GM21381 (cell line): ENCODE measurements at regions not wholly inside any gene's neighbourhood (a gene's known extent, or its start where the extent isn't known, plus 50 kb on each side); places are given as distances from the start of the nearest gene placed in this dataset.
"Not testable (repeated sequence)": the region's sequence is repeated elsewhere in the genome, so short reads cannot be mapped to it uniquely, and the experiment has no call there.

Experiments
- ATAC-seq: cut with Tn5 transposase; IDR thresholded peaks from one replicate; pipeline ENCODE4 v1.9.1; 2021; ENCODE audit warnings: mild to moderate bottlenecking, moderate library complexity; ENCODE audit not compliant: unreplicated experiment

GRCh38 chrX:42020225-42020624 is 96.9 kb upstream of the CASK start:
- ATAC-seq, result no peak

DNA sequence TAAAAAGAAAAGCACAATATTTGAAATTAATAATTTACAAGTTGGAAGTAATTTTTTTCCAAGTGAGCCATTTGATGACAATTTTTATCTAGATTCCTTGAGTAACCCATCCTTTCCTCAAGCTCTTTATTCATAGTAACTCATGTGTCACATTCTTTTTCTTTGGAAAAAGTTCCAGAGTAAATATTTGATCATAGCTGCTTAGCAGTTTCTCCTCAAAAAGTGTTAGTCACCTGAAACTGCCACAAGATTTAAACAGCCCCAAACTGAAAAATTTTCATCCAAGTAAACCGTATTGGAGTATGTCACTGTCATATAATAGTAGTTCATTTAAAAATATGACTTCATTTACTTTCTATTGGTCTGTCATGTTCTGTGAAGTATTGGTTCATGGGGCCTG is 94.6 kb upstream of the CASK start:
- ATAC-seq, result no peak

- ATAC-seq, result no peak
Measured at GRCh38 chrX:42000836-42001235, 77.5 kb upstream of the CASK start.

GRCh38 chrX:41984628-41985027 is 61.3 kb upstream of the CASK start:
- ATAC-seq, result no peak

GRCh38 chrX:41982953-41983352 is 59.6 kb upstream of the CASK start:
- no peak for ATAC-seq

DNA sequence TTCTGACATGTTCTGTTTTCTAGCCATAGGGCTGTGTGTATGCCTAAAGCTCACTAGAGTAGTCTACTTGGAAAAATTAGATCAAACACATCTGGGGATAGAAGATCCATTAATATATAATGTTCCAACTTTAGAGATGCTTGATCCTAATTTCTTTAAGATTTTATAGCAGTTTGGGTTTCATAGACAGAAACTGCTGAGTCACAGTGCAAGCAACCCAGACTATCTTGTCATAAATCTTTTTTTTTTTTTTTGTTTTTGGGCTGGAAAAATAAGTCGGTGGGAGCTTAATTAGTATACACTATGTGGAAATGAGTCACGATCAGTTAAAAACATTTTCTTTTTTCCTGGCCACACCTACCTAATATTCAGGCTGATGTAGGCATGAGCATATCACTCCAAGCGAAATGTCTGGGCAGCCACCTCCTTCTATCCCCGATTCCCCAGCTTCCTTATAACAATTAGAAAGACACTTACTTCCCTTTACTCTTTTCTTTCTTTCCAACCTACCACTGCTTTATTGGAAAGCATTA is 58.2 kb upstream of the CASK start:
- ATAC-seq, result no peak

GRCh38 chrX:41974677-41975076 is 51.3 kb upstream of the CASK start:
- not testable (repeated sequence) for ATAC-seq

- ATAC-seq, result no peak
Measured at GRCh38 chrX:41973208-41973607, 49.9 kb upstream of the CASK start.
